H1 (cell line): ENCODE measurements at regions not wholly inside any gene's neighbourhood (a gene's known extent, or its start where the extent isn't known, plus 50 kb on each side); places are given as distances from the start of the nearest gene placed in this dataset.

ENCODE experiments used
- ATF2 ChIP-seq: IDR thresholded peaks from 2 replicates; pipeline ENCODE4 v1.6.1; 2012; ENCODE audit warnings: low read length, inconsistent platforms
- BCL11A ChIP-seq, 2 experiments: IDR thresholded peaks; one replicate each; pipeline ENCODE4 v1.6.1; 2011; ENCODE audit warnings: low read depth in 2 of 2, low read length in 2 of 2, mild to moderate bottlenecking in 2 of 2
- CHD2 ChIP-seq: IDR thresholded peaks from 2 replicates; pipeline ENCODE4 v1.6.1; 2012; ENCODE audit warnings: low read length, improper control_type of control experiment
- CTBP2 ChIP-seq: IDR thresholded peaks from 2 replicates; pipeline ENCODE4 v1.7.0; 2011; ENCODE audit warnings: borderline replicate concordance, mild to moderate bottlenecking, moderate library complexity, mixed read lengths, low read length; ENCODE audit not compliant: insufficient read depth, insufficient read length
- JUND ChIP-seq: IDR thresholded peaks from 2 replicates; pipeline ENCODE4 v1.6.1; 2011; ENCODE audit warnings: mild to moderate bottlenecking, improper control_type of control experiment, low read length
- SIN3A ChIP-seq, 2 experiments: IDR thresholded peaks in 1 of 2; conservative IDR thresholded peaks in 1 of 2; 2 replicates each; pipeline ENCODE4 v1.6.1; 2011 to 2012; ENCODE audit warnings: low read length in 2 of 2, improper control_type of control experiment in 1 of 2, low read depth in 1 of 2, mild to moderate bottlenecking in 1 of 2
- SRF ChIP-seq: IDR thresholded peaks from 2 replicates; pipeline ENCODE4 v1.6.1; 2011; ENCODE audit warnings: mild to moderate bottlenecking, low read depth, low read length, moderate library complexity
- YY1 ChIP-seq: IDR thresholded peaks from 2 replicates; pipeline ENCODE4 v1.6.1; 2011; ENCODE audit warnings: low read depth, mild to moderate bottlenecking, low read length
- TF ChIP-seq, protein P1 (sequence below): IDR thresholded peaks from 2 replicates; pipeline ENCODE4 v1.6.1; 2012; ENCODE audit warnings: inconsistent platforms

DNA sequence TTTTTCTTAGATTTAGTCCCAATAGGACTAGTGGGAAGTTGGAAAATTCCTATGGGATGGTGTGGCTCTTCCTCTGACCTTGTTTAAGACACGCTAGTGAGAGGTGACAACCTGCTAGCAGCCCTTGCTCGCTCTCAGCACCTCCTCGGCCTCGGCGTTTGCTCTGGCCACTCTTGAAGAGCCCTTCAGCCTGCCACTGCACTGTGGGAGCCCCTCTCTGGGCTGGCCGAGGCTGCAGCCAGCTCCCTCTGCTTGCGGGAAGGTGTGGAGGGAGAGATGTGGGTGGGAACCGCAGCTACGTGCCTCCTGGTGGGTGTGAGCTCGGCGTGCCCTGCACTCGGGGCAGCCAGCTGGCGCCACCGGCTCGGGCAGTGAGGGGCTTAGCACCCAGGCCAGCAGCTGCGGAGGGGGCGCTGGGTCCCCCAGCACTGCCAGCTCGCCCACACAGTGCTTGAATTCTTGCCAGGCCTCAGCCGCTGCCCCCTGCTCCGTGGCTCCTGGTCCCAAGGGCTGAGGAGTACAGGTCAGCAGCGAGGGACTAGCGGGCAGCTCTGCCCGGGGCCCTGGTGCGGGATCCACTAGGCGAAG, 254.5 kb upstream of the ANKRD55 start (continued):
- TF ChIP-seq ATF2 (no peak), CHD2 (no peak), CTBP2 (no peak), YY1 (no peak), JUND (no peak), SIN3A (conservative IDR thresholded peaks at IDR 0.05 in 1 of 2, IDR thresholded peaks at IDR 0.05 in 1 of 2; ENCODE audit: low read depth in 1 of 2, low read length in 2 of 2) (no peak), SRF (no peak), BCL11A (IDR thresholded peaks at IDR 0.05; ENCODE audit: low read depth in 2 of 2, low read length in 2 of 2) (no peak)
- TF ChIP-seq, protein P1, sequence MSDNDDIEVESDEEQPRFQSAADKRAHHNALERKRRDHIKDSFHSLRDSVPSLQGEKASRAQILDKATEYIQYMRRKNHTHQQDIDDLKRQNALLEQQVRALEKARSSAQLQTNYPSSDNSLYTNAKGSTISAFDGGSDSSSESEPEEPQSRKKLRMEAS: no peak
